ENCODE measurements at regions not wholly inside any gene's neighbourhood (a gene's known extent, or its start where the extent isn't known, plus 50 kb on each side); places are given as distances from the start of the nearest gene placed in this dataset.

DNA sequence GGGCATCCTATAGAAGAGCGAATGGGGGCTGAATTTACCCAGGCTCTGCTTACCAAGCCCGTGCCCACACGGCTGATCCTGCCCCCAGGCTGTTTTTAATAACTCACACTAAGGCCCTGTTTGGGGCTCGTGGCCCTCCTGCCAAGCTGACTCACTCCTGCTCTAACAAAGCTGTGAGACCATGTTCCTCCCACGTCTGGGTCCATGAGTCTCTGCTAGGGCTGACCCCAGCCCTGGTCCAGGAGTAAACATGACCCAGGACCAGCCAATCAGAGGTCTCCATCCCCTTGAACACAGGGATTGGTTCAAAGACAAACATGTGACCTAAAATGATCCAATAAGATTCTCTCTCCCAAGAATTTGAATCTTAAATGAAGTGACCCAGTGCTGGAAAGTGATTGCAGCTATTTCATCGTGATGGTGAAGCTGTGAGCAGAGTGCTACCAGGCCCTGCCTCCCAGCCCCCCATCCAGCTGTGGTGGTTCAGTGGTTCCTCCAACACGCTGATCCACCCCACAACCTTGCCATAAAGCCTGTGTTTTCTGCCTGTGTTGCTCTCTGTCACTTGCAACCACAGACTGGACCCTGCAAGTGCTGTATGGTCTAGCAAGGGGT is 57.2 kb downstream of the C16orf82 start:
- no peak for DNase-seq (ENCODE audit: low read depth)
- TF ChIP-seq, protein P1, sequence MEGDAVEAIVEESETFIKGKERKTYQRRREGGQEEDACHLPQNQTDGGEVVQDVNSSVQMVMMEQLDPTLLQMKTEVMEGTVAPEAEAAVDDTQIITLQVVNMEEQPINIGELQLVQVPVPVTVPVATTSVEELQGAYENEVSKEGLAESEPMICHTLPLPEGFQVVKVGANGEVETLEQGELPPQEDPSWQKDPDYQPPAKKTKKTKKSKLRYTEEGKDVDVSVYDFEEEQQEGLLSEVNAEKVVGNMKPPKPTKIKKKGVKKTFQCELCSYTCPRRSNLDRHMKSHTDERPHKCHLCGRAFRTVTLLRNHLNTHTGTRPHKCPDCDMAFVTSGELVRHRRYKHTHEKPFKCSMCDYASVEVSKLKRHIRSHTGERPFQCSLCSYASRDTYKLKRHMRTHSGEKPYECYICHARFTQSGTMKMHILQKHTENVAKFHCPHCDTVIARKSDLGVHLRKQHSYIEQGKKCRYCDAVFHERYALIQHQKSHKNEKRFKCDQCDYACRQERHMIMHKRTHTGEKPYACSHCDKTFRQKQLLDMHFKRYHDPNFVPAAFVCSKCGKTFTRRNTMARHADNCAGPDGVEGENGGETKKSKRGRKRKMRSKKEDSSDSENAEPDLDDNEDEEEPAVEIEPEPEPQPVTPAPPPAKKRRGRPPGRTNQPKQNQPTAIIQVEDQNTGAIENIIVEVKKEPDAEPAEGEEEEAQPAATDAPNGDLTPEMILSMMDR (IDR thresholded peaks at IDR 0.05; ENCODE audit: insufficient read depth, low read depth, low read length, missing control alignments), result no peak
- no peak overlapping the region for H3K4me3 ChIP-seq (ENCODE audit: low read depth, low read length)

DNA sequence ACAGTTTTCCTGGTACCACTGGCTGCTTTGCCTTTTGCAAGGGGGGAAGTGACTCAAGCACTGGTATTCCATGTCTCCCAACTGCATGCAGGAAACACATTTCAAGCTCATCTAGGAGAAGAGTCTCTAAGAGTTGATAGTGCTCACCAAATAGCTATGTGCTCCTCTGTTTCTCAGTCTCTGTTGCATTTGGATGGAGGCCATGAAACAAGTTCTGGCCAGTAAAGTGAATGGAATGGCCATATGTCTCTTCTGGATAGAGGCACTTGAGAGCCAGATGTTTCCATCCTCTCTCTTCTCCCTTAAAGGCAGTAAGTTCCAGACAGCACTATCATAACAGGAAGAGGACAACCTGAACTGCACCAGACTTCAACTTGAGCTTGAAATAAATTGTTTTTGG is 60.6 kb downstream of the C16orf82 start:
- H3K4me3 ChIP-seq (ENCODE audit: low read depth, low read length), result no peak overlapping the region
- DNase-seq (ENCODE audit: low read depth), result no peak
- TF ChIP-seq, protein P1 (IDR thresholded peaks at IDR 0.05; ENCODE audit: insufficient read depth, low read depth, low read length, missing control alignments), result no peak

DNA sequence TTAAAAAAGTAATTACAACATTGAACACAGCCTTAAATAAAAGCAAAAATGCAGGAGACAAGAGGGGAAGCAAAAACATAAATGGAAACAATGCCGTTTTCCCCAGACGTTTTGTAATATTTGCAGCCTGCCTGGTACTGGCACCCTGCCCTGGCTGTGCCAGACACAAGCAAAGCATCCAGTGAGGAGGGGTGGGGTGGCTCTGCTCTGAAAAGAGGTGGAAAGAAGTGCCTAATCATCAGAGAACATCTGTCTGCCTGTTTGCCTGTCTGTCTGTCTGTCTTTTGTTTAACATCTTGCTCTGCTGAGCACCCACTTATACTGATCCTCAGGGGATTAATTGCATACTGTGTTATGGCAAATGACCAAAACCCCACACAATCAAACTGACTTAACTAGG is 62.7 kb downstream of the C16orf82 start:
- no peak for DNase-seq (ENCODE audit: low read depth)
- TF ChIP-seq, protein P1 (IDR thresholded peaks at IDR 0.05; ENCODE audit: insufficient read depth, low read depth, low read length, missing control alignments), result no peak
- no peak overlapping the region for H3K4me3 ChIP-seq (ENCODE audit: low read depth, low read length)

DNA sequence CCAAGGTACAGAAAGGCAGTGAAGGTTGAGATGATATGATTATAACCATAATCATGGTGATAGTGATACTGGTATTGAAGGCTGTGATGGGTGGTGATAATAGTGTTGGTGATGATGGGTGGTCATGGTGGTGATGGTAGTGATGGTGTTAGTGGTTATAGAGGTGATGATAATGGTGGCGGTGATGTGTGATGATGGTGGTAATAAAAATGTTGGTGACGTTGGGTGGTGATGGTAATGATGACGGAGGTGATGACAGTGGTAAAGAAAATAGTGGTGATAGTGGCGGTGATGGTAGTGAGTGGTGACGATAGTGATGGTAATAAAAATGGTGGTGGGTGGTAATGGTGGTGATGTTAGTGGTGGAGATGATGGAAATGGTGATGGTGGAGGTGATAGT is 65.1 kb upstream of the KDM8 start:
- TF ChIP-seq, protein P1 (IDR thresholded peaks at IDR 0.05; ENCODE audit: insufficient read depth, low read depth, low read length, missing control alignments), result no peak
- no peak overlapping the region for H3K4me3 ChIP-seq (ENCODE audit: low read depth, low read length)
- no peak for DNase-seq (ENCODE audit: low read depth)

DNA sequence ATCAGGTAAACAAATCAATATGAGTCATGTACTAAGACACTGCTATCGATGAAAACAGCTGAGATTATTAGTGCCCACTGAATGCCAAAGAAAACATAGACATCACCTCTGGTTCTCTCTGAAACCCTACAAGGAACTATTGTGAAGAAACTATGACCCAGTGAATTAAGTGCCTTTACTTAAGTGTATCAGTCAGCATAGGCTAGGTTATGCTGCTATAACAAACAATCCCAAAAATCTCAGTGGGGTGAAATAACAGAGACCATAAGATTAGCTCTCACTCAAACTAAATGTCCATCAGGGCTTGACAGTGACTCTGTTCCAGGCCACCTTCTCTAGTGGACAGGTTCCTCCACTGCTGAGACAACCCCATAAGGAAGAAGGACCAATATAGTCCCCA is 57.7 kb upstream of the KDM8 start:
- H3K4me3 ChIP-seq (ENCODE audit: low read depth, low read length), result no peak overlapping the region
- TF ChIP-seq, protein P1 (IDR thresholded peaks at IDR 0.05; ENCODE audit: insufficient read depth, low read depth, low read length, missing control alignments), result no peak
- DNase-seq (ENCODE audit: low read depth), result no peak

DNA sequence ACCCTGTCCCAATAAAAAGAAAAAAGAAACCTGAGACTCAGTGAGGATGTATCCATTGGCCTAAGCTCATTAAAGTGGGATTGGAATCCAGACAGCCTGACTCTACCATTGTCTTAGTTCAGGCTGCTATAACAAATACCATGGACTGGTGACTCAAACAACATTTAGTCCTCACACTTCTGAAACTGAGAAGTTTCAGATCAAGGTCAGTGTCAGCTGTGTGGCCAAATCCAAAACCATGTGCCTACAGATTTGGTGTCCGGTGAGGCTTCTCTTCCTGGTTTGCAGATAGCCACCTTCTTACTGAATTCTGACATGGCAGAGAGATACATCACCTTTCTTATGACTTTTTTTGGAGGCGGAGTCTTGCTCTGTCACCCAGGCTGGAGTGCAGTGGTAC is 53.3 kb upstream of the KDM8 start:
- no peak overlapping the region for H3K4me3 ChIP-seq (ENCODE audit: low read depth, low read length)
- TF ChIP-seq, protein P1 (IDR thresholded peaks at IDR 0.05; ENCODE audit: insufficient read depth, low read depth, low read length, missing control alignments), result no peak
- peak; percentile 60 for DNase-seq (ENCODE audit: low read depth)

DNA sequence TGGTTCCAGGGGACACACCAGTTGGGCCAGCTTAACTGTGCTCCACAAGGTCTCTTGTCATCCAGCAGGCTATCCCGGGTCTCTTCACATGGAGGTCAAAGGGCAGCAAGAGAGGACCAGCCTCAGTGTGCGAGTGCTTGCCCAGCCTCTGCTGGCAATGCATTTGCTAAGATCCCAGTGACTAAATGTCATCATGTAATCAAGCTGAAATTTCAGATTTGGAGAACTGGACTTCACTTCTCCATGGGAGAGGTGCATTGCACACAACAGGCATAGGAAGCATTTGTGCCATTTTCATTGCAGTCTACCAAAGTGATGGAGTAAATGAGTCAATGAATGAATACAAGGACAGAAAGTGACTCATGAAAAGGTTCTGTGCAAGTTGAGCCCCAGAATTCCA is 51.2 kb upstream of the KDM8 start:
- H3K4me3 ChIP-seq (ENCODE audit: low read depth, low read length), result no peak overlapping the region
- TF ChIP-seq, protein P1 (IDR thresholded peaks at IDR 0.05; ENCODE audit: insufficient read depth, low read depth, low read length, missing control alignments), result no peak
- no peak for DNase-seq (ENCODE audit: low read depth)
